Stromal cell of bone marrow (primary cell): ENCODE measurements at regions not wholly inside any gene's neighbourhood (a gene's known extent, or its start where the extent isn't known, plus 50 kb on each side); places are given as distances from the start of the nearest gene placed in this dataset.
"Not testable (repeated sequence)": the region's sequence is repeated elsewhere in the genome, so short reads cannot be mapped to it uniquely, and the experiment has no call there.

Experiments
- DNase-seq: peaks from one replicate; pipeline ENCODE4 v3.0.0-alpha.2; 2012; ENCODE audit warnings: low read depth

DNA sequence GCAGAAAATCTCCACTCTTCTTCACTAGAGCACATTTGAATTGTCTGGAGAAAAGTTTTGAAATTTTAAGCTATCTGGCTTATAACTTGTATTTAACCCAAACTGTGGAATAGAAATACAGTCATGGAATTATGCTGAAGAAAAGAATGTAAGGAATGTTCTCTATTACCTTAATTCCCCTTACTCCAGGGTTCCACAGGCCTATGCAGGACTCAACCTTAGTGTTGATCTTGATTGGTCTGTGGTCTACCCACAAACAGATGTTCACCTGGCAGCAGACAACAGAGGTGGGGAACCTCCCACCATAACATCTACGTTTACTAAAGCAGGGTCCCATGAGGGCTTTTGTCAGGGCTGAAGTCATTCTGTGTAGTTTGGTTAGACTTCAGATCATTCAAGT lies 189.3 kb upstream of the GPRIN3 start:
- no peak for DNase-seq

DNA sequence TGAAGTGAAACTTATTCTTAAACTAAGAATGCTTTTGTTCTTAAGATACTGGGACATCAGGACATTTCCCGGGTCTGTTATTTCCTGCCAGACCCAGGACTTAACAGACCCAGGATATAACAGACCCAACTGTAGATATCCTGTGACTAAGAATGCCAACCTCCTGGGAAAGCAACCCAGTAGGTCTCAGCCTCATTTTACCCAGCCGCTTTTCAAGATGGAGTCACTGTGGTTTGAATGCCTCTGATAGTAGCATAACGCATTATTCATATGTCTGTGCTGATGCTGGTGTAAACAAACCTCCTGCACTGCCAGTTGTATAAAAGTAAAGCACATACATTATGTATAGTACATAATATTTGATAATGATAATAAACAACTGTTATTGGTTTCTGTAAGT lies 185.8 kb upstream of the GPRIN3 start:
- no peak for DNase-seq

DNA sequence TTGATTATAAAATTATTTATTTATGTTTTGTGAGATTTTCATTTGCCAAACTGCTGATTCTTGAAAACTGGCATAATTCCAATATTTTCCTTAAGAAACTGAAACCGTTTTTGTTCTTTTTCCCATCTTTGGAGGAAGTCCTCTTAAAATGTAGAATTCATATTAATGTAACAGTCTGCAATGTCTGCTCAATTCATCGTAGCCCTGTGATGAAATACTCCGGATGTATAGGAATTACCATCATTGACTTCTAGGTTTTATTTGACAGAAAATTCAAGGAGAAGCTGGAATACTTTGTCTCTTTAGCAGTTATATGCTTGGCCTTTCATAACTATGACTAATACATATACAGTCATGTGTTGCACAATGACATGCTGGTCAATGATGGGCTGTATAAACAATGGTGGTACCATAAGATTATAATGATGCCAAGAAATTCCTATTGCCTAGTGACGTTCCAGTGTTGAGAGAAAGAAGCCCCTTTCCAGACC lies 185.0 kb upstream of the GPRIN3 start:
- peak; percentile 64 for DNase-seq

GRCh38 chr4:89491761-89492160 lies 184.2 kb upstream of the GPRIN3 start:
- no peak for DNase-seq

GRCh38 chr4:89489921-89490431 lies 182.4 kb upstream of the GPRIN3 start:
- not testable (repeated sequence) for DNase-seq

- no peak for DNase-seq
These were observed 181.8 kb upstream of the GPRIN3 start for GRCh38 chr4:89489338-89489771.

- DNase-seq, result no peak
These were observed 181.1 kb upstream of the GPRIN3 start for GRCh38 chr4:89488736-89489135.

- no peak for DNase-seq
These were observed 179.1 kb upstream of the GPRIN3 start for GRCh38 chr4:89486673-89487072.

- peak; percentile 42 for DNase-seq
These were observed 178.4 kb upstream of the GPRIN3 start for GRCh38 chr4:89486042-89486441.

GRCh38 chr4:89483833-89484232 lies 176.2 kb upstream of the GPRIN3 start:
- DNase-seq, result no peak

DNA sequence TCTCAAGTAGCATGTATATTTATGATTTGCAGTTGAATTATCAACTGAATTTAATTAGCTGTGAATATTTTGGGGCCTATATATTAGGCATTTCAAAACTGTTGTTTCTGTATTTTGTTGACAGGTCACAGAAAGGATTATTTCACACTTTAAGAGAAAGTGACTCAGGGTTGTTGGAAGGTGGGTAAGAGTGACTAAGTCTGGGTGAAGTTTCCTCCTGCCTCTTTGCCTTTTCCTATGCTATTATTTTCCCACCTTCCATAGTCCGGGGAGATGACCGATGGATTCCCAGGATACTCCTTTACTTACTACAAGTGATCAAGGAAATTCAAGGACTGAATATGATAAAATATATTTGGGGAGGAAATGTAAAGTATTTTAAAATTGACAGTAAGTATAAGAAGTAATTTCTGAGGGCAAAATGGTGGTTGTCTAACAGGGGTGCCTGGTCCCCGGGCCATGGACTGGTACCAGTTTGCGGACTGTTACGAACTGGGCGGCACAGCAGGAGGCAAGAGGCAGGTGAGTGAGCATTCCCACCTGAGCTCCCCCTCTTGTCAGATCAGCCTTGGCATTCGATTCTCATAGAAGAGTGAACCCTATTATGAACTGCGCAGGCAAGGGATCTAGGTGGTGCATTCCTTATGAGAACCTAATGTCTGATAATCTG lies 175.5 kb upstream of the GPRIN3 start:
- no peak for DNase-seq

DNA sequence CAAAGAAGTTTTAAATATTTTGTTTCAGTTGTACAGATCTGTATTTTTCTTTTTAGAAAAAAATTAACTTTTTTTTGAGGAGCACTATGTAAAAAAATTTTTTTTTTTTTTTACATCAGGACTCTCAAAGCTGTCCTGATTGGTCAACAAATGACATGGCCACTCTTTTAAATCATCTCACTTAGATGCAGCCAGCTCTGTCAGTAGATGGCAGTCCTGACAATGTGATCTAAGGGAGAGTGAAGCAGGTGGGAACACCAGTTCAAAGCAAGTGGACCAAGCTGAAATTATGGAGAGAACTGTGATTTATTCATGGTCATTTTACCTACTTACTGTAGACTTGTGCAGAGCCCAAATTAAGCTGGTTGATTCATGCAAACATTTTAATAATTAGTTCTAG lies 174.7 kb upstream of the GPRIN3 start:
- peak; percentile 18 for DNase-seq

DNA sequence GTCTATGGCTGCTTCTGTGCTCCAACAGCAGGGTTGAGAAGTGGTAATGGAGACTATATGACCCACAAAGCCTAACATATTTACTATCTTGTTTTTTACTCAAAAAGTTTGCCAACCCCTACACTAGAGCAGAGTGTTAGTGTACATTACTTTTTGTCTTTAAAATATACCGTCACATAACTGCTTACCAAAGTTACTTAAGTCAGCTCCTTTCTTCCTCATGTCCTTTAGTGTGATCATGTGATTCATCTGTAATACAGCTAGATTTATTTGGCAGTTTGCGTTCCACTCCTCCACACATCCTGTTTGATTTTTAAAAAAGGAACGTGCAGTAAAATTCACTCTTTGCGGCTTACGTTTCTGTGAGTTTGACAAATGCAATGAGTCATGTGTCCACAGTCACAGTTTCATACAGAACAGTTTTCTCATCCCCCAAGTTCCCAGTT lies 162.4 kb upstream of the GPRIN3 start:
- peak; percentile 82 for DNase-seq

DNA sequence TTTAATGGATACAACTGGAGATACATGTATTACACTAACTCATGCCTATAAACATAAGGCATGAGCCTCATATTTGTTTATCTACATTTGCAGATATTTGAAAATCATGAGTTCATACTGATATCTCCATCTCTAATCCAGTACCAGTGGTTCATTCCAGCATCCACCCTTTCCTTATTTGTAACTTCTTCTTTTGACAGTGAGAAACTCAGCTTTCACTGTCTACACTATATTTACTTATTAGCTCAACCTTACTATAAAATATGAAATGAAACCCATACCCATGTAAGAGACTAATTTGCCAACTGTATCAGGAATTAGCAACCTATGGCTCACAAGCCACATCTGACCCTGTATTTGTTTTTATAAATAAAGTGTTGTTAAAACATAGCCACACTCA lies 161.9 kb upstream of the GPRIN3 start:
- no peak for DNase-seq

DNA sequence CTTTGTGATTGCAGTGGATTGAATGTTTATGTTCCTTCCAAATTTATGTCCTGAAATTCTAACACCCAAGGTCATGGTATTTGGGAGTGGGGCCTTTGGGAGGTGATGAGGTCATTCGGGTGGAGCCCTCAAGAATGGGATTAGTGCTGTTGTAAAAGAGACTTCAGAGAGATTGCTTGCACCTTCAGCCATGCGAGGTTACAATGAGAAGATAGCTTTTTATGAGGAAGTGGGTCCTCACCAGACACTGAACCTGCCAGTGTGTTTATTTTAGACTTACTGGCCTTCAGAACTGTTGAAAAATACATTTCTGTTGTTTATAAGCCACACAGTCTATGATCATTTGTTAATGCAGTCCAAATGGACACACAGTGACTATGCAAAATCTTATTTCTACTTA lies 161.0 kb upstream of the GPRIN3 start:
- no peak for DNase-seq

GRCh38 chr4:89463341-89463740 lies 155.7 kb upstream of the GPRIN3 start:
- no peak for DNase-seq

- no peak for DNase-seq
These were observed 139.9 kb upstream of the GPRIN3 start for GRCh38 chr4:89447543-89447942.

DNA sequence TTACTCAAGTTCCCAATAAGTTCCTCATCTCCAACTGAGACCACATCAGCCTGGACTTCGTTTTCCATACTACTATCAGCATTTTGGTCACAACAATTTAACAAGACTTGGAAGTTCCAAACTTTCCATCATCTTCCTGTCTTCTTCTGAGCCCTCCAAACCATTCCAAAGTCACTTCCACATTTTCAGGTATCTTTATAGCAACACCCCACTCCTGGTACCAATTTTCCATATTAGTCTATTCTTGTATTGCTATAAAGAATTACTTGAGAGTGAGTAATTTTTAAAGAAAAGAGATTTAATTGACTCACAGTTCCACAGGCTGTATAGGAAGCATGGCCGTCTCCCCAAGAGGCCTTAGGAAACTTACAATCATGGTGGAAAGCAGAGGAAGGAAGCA lies 138.6 kb upstream of the GPRIN3 start:
- DNase-seq, result no peak

DNA sequence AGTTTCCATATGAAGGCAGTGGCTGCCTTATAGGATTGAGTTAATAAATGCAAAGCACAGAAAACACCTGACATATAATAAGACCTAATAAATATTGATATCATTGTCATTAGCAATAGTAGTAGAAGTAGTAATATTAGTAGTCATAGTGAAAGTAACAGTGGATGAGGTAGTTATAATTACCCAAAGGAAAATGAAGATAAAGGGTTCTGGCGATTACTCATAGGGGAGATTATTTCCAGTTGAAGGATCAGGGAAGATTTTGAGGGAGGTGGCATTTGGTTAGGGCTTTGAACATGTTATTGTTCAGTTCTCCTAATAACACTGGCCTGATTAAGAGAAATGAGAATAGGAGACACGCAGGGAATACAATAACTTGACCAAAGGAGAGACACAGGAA lies 131.9 kb upstream of the GPRIN3 start:
- no peak for DNase-seq

DNA sequence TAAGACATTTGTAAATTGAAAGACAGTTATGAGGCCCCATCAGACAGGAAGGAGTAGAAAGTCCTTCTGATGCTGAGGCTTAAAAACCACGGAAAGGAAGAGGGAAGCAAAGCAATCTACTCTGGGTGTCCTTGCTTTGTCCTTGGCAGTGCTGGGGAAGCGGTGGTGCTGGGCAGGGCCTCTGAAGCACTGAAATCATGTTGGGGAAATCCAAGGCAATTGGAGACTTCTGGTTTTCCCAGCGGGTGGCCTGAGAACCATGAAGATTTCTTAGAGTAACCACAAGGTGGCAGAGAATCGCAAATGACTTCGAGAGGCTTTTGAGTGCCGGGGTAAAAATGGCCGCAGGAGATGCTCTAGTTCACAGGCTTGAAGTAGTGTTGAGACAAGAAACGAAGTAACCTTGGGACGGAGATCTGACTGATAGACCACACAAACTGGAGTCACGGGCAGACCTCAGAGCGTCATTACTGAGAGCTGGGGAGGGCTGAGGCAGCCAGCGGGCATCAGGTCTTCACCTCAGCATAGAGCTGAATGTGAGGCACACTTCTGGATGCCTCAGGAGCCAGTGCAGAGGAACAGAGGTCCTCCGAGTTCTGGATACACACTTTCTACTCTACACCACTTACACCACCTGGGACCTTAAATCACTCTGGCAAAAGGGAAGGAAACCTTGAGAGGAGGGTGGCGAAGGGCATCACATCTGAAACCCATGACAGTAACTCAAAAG lies 130.7 kb upstream of the GPRIN3 start:
- peak; percentile 26 for DNase-seq

DNA sequence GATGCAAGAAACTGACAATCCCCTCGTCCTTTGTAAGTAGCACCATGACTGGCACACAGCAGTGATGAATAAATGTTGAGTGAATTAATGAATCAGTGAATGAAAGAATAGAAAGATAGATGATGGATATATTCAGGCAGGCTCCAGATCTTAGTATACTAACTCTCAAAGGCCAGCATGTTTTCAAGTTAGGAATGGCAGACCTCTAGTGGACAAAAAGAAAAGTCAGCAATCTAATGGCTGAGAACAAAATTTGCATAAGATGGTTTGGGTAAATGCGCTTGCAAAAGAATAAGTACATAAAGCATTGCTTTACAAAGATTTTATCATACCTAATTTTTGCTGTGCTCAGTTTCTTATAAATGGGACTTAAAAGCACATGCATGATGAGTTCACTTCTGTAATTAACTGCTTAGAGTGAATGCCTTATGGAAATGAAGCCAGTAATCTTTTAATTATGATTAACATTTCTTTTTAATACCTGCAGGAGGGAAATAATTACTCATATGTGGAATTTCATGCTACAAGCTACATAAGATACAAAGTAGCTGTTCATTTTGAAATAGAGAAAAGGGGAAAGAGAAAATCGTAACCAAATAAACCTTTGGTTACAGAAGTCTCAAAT lies 126.9 kb upstream of the GPRIN3 start:
- peak; percentile 19 for DNase-seq

DNA sequence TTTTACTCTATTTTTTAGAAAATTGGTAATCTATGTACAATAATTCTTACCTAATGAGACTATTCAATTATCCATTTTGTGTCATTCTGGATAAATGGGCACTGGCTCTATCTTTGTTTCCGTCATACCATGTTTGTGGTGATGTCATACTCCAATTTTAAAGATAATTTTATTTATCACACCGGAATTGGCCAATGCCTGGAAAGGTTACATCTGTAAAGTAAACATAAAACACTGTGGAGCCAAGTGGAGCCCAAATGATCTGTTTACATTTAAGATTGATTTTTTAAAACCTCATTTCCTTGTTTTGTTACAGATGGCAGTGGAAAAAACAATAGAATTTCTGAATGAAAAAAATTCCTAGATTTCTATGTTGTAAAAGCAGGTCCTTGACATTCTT lies 120.2 kb upstream of the GPRIN3 start:
- no peak for DNase-seq

- DNase-seq, result no peak
These were observed 117.4 kb upstream of the GPRIN3 start for GRCh38 chr4:89425023-89425422.
